Middle frontal gyrus (tissue), 1 donor: ENCODE measurements at regions not wholly inside any gene's neighbourhood (a gene's known extent, or its start where the extent isn't known, plus 50 kb on each side); places are given as distances from the start of the nearest gene placed in this dataset.

Experiments
- DNase-seq: peaks from one replicate; pipeline ENCODE4 v3.0.0-alpha.2; 2015; ENCODE audit warnings: low spot score; ENCODE audit errors: extremely low spot score

GRCh38 chr10:105925045-105925785, 1239.3 kb downstream of the SORCS1 start:
- no peak for DNase-seq

DNA sequence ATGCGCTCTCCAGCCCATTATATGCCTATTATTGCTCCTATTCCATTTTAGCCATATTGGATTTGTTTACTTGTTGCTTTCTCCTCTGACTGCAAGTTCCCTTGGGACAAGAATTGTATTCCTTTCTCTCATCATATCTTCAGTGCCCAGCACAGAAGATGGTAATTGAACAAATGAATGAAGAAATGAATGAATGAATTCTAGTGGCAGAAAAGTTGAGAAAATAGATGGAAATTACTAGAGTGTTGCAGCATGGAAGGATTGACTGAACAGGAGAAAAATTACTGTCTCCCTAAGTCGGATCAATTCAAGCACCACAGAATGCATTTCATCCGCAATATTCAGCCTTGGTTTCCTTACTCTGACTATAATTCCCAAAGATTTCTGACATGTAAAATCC, 1243.2 kb downstream of the SORCS1 start:
- no peak for DNase-seq

- no peak for DNase-seq
These were observed 1250.1 kb downstream of the SORCS1 start for GRCh38 chr10:105914432-105914831.

GRCh38 chr10:105908701-105909100, 1255.8 kb downstream of the SORCS1 start:
- no peak for DNase-seq

DNA sequence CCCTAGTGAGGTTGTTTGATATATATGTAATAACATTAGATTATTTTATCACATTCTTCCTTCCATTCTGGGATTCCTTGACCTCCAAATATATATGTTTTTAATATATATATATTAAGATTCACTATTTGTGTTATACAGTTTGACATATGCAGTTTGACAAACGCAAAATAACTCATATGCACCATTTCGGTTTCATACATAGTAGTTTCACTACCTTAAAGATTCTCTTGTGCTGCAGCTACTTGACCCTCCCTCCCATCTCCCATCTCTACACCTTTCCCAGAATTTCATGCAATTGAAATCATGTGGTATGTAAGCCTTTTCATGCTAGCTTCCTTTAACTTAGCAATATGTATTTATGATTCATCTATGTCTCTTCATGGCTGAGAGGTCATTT, 1244.4 kb downstream of the SORCS3 start:
- DNase-seq = no peak

DNA sequence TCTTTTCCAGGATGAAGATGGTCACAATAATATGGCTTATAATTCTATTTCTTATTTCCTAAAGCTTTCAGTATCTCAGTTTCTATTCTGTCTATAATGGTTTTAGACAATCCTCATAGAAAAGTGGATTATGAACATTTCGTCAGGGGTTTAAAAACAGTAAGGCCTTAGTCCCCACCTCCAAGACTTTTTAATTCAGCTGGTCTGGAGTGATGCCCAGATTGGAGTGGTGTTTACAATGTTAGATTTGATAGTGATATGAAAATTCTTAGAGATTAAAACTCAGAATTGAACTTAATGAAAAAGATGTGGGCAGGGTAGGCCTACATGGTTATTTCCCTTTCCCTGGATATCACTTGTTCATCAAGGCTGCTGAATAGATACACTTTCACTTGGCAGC, 1238.3 kb downstream of the SORCS3 start:
- DNase-seq = no peak

GRCh38 chr10:105875050-105875449, 1234.0 kb downstream of the SORCS3 start:
- no peak for DNase-seq

DNA sequence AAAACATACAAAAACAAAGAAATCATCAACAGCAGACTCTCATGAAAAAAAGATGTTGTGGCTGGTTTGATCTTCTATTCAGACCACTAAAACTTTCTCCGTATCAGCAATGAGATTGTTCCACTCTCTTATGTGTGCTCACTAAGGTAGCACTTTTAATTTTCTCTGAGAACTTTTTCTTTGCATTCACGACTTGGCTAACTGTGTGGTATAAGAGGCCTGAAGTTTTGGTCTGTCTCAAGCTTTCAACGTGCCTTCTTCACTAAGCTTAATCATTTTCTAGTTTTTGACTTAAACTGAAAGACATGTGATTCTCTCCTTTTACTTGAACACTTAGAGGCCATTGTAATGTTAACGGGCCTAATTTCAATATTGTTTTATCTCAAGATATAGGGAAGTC, 1231.6 kb downstream of the SORCS3 start:
- DNase-seq = no peak

DNA sequence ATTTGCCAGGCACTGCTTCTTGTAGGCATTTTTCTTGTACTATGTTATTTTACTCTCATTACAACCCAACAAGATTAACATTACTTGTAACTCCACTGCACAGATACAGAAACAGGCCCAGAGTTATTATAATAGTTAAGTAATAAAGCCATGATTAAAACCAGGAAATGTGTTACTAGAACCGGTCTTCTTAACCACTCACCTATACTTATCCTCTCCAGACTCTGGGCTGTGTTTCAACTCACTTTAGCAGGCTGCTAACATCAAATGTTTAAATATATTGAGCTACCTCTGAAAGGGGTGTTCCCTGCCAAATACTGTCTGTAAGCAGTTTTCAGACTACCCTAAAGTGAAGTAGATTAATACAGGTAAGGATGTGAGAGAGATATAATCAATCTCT, 1227.8 kb downstream of the SORCS3 start:
- no peak for DNase-seq

- DNase-seq = no peak
These were observed 1223.8 kb downstream of the SORCS3 start for GRCh38 chr10:105864854-105865253.

DNA sequence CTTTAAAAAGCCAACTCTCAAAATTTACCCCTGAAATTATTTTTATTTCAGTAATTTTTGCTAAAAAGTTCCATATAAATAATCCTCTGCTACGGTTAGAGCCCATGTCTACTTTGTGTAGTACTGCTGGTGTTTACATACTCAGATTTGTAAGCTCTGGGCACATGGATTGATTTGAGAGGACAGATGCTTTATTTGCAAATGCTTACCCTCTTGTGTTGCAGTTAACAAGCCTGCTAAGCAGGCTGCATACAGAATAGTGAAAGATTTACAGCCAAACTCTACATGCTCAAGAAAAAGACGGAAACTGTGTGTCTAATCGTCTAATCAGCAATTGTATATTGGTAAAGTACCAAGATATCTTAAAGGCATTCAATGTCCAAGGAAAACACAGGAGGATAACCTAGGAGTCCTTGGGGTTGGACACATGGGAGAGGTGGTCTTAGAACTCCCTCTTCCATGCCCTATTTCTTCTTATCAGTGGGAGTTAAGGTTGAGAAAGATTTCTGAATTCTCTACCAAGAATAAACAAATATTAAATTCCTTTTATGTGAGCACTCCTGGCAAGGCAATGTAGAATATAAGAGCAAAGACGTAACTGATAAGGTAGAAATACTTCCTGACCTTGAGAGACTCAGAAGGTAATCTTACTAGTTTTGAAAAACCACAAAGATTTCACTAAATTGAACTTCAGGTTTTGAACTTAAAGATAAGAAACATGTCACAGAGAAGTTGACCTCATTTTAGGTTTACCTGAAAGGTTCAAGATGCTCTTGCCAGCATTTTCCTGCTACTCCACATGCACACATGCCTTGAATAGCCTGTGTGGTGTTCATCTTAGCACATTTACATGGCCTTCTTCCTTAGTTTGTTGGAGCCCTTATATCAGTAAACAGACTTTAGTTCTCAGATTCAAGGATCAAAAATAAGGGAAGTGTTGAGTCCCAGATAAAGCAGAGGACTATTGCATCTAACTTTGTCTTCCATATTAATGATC, 1216.5 kb downstream of the SORCS3 start:
- no peak for DNase-seq

GRCh38 chr10:105855791-105856190, 1214.7 kb downstream of the SORCS3 start:
- no peak for DNase-seq

DNA sequence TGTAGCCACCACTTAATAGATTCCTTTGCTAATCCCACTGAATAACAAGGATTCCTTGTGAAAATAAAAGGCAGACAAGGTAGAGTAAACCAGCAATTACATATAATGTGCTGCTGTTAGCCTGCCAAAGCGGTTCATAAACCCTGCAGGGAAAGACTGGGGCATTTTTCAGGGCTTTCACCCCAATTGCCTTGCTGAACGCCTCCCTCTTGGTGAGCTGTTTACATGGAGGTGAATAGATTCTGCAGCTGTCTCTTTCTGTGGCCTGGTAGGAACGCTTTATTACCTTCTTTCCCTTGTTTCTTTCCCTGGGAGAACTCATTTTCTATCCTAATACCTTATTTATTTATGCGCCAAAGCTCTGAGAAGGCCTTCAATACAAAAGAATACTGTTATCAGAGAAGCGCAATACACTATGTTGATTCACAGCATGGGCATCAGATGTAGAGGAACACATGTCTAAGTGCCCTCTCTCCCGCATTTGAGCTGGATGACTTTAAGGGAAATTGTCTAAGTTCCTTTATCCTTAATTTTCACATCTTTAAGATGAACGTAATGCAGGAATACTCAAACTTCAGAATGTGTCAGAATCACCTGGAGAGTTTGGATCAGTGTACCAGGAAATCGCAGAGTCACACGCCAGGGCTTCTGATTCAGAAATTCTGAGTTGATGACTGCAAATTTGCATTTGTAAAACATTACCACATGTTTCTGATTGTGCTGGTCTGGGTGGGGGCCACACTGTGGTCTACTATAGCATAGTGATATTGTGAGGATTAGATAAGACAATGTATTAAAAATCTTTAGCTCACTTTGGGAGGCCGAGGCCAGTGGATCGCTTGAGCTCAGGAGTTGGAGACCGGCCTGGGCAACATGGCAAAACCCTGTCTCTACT, 1203.8 kb downstream of the SORCS3 start:
- no peak for DNase-seq

DNA sequence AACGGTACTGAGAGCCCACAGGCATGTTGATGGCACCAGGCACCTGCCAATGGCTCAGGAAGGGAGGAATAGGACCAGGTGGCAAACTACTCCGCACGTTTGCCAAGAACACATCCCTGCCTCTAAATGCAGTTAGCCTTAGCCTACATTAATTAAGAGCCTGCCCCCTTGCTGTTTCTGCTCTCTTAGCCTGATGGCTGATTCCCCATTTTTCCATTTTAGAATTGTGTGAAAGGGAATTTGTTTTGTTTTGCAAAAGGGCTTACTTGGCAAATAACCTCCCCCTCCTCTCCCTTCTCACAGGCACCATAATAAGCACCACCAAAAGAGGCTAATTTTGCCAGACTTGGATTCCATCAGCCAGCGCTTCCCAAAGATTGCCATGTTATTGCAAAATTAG, 1203.2 kb downstream of the SORCS3 start:
- DNase-seq = no peak

DNA sequence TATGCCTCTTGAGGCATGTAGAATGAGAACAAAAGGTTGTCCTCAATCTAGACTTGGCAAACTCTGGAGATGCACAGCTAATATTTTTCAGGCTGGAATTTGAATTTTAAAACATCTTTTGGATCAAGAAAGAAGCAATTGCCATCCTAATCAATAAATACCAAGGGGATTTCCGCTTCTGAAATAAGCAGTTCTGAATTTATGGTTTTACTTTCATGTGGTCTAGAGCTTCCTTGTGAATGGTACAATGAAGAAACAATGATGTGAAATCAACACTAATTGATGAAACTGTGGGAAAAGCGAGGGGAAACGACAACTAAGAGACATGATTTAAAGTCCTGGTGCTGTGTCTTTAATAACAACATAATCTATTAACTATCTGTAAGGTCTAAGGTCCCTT, 1202.7 kb downstream of the SORCS3 start:
- DNase-seq = no peak

DNA sequence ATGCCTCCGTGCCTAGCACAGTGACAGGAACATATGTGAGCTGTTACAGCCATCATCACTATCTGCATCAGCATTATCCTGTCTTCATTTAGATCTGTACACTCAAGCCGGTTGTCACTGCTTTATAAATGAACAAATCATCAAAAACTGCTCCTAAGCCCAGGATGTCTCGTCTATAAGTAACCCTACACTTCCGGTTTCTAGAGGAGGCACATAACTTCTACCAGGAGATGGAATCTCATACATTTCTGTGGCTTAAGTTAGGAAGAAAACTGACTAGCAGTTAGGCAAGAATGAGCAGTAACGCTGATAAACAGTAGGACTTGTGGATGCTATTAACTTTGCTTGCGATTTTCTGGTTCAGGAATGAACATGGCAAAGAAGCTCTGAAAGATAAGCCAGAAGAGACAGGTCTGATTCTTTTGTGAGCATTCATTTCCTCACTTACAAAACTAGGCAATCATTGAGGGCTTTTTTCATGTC, 1199.2 kb downstream of the SORCS3 start:
- no peak for DNase-seq

GRCh38 chr10:105838392-105838791, 1197.3 kb downstream of the SORCS3 start:
- no peak for DNase-seq

DNA sequence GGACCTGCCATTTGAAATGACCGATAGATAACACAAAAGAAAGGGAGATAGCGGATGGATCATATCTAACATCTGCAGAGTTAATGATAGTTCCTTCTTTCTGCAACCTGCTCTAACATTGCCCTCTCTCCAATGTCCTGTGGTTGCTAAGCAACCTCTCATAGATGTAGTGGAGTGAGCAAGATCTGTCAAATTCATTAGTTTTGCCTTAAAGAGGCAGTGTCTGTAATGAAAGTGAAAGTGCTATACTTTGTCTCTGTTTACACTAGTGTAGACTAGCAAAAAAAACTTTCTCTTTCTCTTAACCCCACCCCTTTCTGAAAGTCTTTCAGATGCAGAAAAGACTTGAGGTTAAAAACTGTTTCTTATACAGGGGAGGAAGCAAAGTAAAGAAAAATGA, 1196.9 kb downstream of the SORCS3 start:
- no peak for DNase-seq

DNA sequence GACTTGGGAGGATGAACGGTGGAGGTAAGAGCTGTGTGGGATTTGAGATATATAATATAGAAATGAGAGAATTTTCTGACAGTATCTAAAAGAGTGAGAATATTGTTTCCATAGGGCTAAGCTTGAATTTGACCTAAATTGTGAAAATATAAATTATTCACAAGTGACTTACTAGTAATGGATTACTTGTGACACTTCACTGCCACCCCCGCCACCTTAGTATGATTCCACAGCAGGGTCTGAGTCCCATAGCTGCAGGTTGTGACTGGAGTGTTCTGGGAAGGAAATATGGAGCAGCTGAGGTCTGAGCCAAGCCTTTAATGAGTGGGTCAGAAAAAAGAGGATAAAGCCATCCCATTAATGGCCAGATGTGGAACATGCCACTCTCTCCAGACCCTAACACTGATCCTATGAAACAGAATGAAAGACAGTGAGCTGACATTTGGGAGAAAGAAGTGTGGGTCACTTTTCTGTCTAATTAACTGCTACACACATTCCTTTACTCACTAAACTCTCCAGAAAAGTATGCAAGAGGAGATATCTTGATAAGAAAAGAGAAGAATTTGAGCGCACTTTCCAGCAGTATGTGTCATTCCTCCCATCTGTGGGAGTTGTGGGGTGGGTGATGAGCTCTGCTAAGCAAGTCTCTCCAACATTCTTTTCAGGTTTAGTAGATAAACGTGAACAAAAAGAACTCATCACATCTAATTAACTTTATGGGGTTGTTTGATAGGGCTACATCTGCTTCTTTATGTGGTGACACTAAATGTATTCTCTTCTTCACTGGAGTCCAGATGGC, 1193.4 kb downstream of the SORCS3 start:
- DNase-seq = no peak

DNA sequence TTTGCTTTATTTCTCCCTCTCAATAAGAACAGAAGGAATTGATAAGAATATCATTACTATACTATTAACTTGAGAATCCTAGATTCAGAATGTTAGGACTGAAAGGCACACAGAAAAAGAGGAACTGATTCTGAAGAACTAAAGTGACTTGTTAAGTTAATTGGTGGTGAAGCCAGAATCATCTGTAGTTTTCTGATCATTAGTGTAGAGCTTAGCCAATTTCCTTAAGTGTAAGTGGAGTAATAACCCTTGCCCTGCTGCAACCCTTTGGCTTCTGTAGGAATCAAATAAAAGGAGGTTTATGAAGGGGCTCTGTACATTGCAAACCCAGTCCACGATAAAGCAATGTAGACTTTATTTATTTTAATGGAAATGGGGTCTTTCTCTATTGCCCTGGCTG, 1186.0 kb downstream of the SORCS3 start:
- DNase-seq = no peak
